LoVo (cell line): ENCODE measurements at regions not wholly inside any gene's neighbourhood (a gene's known extent, or its start where the extent isn't known, plus 50 kb on each side); places are given as distances from the start of the nearest gene placed in this dataset.
A peak's percentile ranks its signal among the peaks of the same experiment; 100 is the strongest.

Experiments used
- DNase-seq: peaks from one replicate; pipeline ENCODE4 v3.0.0-alpha.2; 2016; ENCODE audit warnings: low spot score

- DNase-seq, result no peak
Measured at GRCh38 chr4:128355305-128355704, 67.7 kb upstream of the PGRMC2 start.

- DNase-seq, result peak; percentile 13
Measured at GRCh38 chr4:128354205-128354821, 66.7 kb upstream of the PGRMC2 start.

- no peak for DNase-seq
Measured at GRCh38 chr4:128353791-128354190, 66.2 kb upstream of the PGRMC2 start.

GRCh38 chr4:128351502-128351901, 63.9 kb upstream of the PGRMC2 start:
- DNase-seq, result no peak

GRCh38 chr4:128350449-128351045, 62.9 kb upstream of the PGRMC2 start:
- DNase-seq, result no peak

- no peak for DNase-seq
Measured at GRCh38 chr4:128349921-128350320, 62.3 kb upstream of the PGRMC2 start.

GRCh38 chr4:128347930-128348660, 60.5 kb upstream of the PGRMC2 start:
- DNase-seq, result no peak

GRCh38 chr4:128347175-128347868, 59.7 kb upstream of the PGRMC2 start:
- no peak for DNase-seq

GRCh38 chr4:128346054-128346716, 58.6 kb upstream of the PGRMC2 start:
- no peak for DNase-seq

- no peak for DNase-seq
Measured at GRCh38 chr4:128345650-128346049, 58.0 kb upstream of the PGRMC2 start.

GRCh38 chr4:128342762-128343161, 55.1 kb upstream of the PGRMC2 start:
- DNase-seq, result no peak

GRCh38 chr4:128341634-128342033, 54.0 kb upstream of the PGRMC2 start:
- DNase-seq, result no peak

GRCh38 chr4:128338634-128339355, 51.2 kb upstream of the PGRMC2 start:
- DNase-seq, result peak; percentile 47

- DNase-seq, result no peak
Measured at GRCh38 chr4:128337863-128338262, 50.2 kb upstream of the PGRMC2 start.
